ENCODE measurements at regions not wholly inside any gene's neighbourhood (a gene's known extent, or its start where the extent isn't known, plus 50 kb on each side); places are given as distances from the start of the nearest gene placed in this dataset.

DNA sequence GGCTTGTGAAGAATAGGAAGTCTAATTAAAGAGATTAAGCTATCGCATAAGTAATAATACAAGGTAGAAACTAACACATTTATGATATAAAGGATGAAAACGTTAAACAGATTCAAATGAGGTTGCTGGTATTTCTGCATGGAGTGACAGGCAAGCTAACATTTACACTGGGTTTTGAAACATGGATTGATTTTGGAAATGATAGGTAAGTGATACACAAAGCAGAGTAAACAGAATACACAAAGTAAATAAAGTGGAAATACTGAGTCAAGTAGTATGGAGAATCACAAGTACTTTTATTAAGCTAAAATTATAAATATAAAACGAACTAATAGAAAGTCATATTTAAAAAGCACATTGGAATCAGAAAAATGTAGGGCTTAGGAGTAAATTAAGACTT is 665.3 kb downstream of the STPG2 start:
- ChIA-PET POLR2A (ENCODE audit: partially characterized antibody) (no interaction called here), CTCF (ENCODE audit: partially characterized antibody) (no interaction called here)
- Mint-ChIP-seq H3K27ac (no peak overlapping the region), H3K9me3 (peaks cover 0 to 11% (median 1%) of the 10 kb centered on the region in 8 donors), H3K27me3 (no peaks in the 10 kb centered on the region), H3K36me3 (peaks cover 0 to 2% of the 10 kb centered on the region in 2 donors), H3K4me1 (no peaks in the 10 kb centered on the region), H3K4me3 (no peak overlapping the region)
- Histone ChIP-seq H3K4me1 (ENCODE audit: insufficient read depth, low read length) (no peaks in the 10 kb centered on the region), H3K27ac (ENCODE audit: low read depth, low read length) (no peak overlapping the region), H3K27me3 (ENCODE audit: insufficient read depth, low read length) (no peaks in the 10 kb centered on the region), H3K36me3 (ENCODE audit: insufficient read depth, low read length) (no peaks in the 10 kb centered on the region), H3K4me3 (ENCODE audit: low read length in 2 of 2) (no peak overlapping the region), H3K9me3 (ENCODE audit: control insufficient read depth in 1 of 2, low read length in 2 of 2) (no peaks in the 10 kb centered on the region)
- intact Hi-C loops (cut with micrococcal nuclease), result no loop called here
- DNase-seq, result no peak

DNA sequence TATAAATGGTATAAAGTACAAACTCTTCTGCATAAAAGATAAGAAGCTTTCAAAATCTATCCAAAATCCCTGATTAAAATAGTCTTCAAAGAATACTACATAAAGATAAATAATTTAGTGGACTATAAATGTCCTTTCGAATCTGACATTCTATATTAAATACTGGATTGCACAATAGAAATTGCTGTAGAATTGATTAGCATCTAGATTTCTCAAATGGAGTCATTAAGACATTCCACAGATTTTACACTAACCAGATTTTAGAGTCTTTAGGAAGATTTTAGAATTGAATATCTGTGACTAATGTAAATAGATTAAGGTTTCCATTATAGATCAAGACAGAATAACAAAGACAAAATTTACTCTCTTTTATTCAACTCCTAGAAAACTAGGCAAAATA is 663.9 kb downstream of the STPG2 start:
- Histone ChIP-seq H3K27me3 (ENCODE audit: insufficient read depth, low read length) (no peaks in the 10 kb centered on the region), H3K27ac (ENCODE audit: low read depth, low read length) (no peak overlapping the region), H3K36me3 (ENCODE audit: insufficient read depth, low read length) (no peaks in the 10 kb centered on the region), H3K4me1 (ENCODE audit: insufficient read depth, low read length) (no peaks in the 10 kb centered on the region), H3K9me3 (ENCODE audit: control insufficient read depth in 1 of 2, low read length in 2 of 2) (no peaks in the 10 kb centered on the region), H3K4me3 (ENCODE audit: low read length in 2 of 2) (no peak overlapping the region)
- intact Hi-C loops (cut with micrococcal nuclease), result no loop called here
- H3K4me3 Mint-ChIP-seq, result no peak overlapping the region
- no peaks in the 10 kb centered on the region for H3K4me1 Mint-ChIP-seq
- CTCF ChIA-PET (ENCODE audit: partially characterized antibody), result no interaction called here
- H3K36me3 Mint-ChIP-seq, result no peaks in the 10 kb centered on the region
- H3K9me3 Mint-ChIP-seq, result peaks cover 0 to 17% (median 4%) of the 10 kb centered on the region in 8 donors
- H3K27me3 Mint-ChIP-seq, result no peaks in the 10 kb centered on the region
- no peak overlapping the region for H3K27ac Mint-ChIP-seq
- POLR2A ChIA-PET (ENCODE audit: partially characterized antibody), result no interaction called here
- no peak for DNase-seq

DNA sequence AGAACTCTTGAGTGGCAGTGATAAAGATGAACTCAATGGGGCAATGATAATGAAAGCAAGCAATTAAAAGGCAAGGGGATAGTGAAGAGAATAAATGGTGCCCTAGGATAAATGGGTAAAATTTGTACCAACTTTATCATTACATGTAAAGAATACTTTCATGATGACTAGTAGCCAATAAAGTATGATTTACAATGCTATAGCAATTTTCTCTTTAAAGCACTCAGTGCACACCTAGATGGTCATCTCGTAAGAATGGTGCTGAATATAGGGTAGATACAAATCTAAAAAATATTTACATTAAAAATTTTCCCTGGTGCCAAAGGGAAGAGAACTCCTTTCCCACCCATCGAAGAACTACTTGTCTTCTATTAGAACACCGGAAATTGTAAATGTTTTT is 651.4 kb downstream of the STPG2 start:
- POLR2A ChIA-PET (ENCODE audit: partially characterized antibody), result no interaction called here

DNA sequence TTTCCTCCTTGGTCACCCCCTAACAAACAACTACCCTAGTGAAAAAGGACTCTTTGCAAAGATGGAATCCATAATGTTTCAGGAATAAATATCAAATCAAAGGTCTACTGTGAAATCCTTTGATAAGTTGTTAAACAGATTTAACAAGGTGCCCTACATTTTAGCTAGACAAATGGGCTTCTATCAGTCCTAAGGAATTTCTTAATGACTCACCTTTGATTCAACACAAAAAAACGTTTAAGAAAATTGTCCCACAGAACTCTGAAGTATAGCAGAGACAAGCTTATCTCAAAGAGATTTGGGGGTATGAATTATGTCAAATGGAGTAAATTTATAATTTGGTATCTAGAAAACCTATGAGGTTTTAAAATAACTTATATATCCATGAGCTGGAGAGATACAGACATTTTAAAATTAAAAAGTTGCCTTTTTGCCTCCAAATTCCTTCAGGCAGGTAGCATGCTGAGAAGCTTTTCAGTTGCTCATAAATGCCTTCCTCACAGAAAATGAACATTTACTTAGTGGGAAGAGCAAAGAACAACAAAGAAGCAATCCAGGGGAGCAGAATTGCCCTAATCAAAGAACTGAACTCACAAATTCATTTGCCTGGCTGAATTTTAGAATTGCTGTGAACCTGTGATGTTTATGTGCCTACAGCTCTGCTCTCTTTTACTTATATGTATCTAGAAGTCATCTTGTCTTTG is 649.3 kb downstream of the STPG2 start:
- POLR2A ChIA-PET (ENCODE audit: partially characterized antibody), result no interaction called here
- Histone ChIP-seq H3K4me1 (ENCODE audit: insufficient read depth, low read length) (no peaks in the 10 kb centered on the region), H3K4me3 (ENCODE audit: low read length in 2 of 2) (no peak overlapping the region), H3K27ac (ENCODE audit: low read depth, low read length) (no peak overlapping the region), H3K9me3 (ENCODE audit: control insufficient read depth in 1 of 2, low read length in 2 of 2) (no peaks in the 10 kb centered on the region), H3K27me3 (ENCODE audit: insufficient read depth, low read length) (no peaks in the 10 kb centered on the region), H3K36me3 (ENCODE audit: insufficient read depth, low read length) (no peaks in the 10 kb centered on the region)
- Mint-ChIP-seq H3K9me3 (peaks cover 2 to 9% (median 4%) of the 10 kb centered on the region in 8 donors), H3K4me1 (no peaks in the 10 kb centered on the region), H3K4me3 (no peak overlapping the region), H3K27ac (no peak overlapping the region), H3K27me3 (no peaks in the 10 kb centered on the region), H3K36me3 (no peaks in the 10 kb centered on the region)
- intact Hi-C loops (cut with micrococcal nuclease), result no loop called here
- CTCF ChIA-PET (ENCODE audit: partially characterized antibody), result no interaction called here
- no peak for DNase-seq

More for the DNA sequence above, 651.4 kb downstream of the STPG2 start:
- no peaks in the 10 kb centered on the region for H3K27me3 Mint-ChIP-seq
- Histone ChIP-seq H3K4me1 (ENCODE audit: insufficient read depth, low read length) (no peaks in the 10 kb centered on the region), H3K27me3 (ENCODE audit: insufficient read depth, low read length) (no peaks in the 10 kb centered on the region), H3K4me3 (ENCODE audit: low read length in 2 of 2) (no peak overlapping the region), H3K36me3 (ENCODE audit: insufficient read depth, low read length) (no peaks in the 10 kb centered on the region), H3K27ac (ENCODE audit: low read depth, low read length) (no peak overlapping the region), H3K9me3 (ENCODE audit: control insufficient read depth in 1 of 2, low read length in 2 of 2) (no peaks in the 10 kb centered on the region)
- CTCF ChIA-PET (ENCODE audit: partially characterized antibody), result no interaction called here
- H3K27ac Mint-ChIP-seq, result no peak overlapping the region
- no peak for DNase-seq
- H3K36me3 Mint-ChIP-seq, result no peaks in the 10 kb centered on the region
- intact Hi-C loops (cut with micrococcal nuclease), result no loop called here
- peaks cover 0 to 10% (median 5%) of the 10 kb centered on the region in 8 donors for H3K9me3 Mint-ChIP-seq
- no peaks in the 10 kb centered on the region for H3K4me1 Mint-ChIP-seq
- no peak overlapping the region for H3K4me3 Mint-ChIP-seq

DNA sequence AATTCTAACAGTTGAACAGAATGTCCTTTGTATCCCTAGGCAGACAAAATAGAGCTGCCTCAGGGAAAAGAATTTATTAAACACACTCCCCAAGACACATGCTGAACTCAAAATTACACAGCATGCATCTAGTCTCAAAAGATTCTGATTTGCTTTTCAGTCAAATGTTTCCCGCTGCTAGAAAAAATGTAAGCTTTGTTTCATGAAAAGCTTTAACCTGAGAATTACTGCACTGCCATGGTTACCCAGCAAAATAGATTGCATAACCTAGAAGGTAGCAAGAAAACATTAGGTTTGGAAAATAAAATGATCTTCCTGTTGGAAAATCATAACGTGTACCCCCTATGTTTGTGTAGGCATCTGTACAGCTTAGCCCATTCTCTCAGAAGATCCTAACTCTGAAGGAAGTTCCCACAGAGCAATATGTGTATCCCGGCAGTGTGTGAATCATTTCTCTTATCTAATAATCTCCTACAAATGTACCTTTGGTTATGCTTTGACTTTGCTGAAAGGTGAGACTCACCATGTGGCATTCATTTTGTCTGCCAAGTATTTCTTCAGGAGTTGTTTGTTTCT is 646.9 kb downstream of the STPG2 start:
- H3K27ac ChIP-seq (ENCODE audit: low read depth, low read length), result no peak overlapping the region
- H3K27me3 ChIP-seq (ENCODE audit: insufficient read depth, low read length), result no peaks in the 10 kb centered on the region
- ChIA-PET CTCF (ENCODE audit: partially characterized antibody) (interaction anchor here (1.0 kb wide), 1 partner anchor 11 kb away, joined by 3 read pairs; no protein-coding TSS in a partner anchor), POLR2A (ENCODE audit: partially characterized antibody) (no interaction called here)
- Mint-ChIP-seq H3K36me3 (no peaks in the 10 kb centered on the region), H3K4me1 (no peaks in the 10 kb centered on the region), H3K27ac (no peak overlapping the region), H3K4me3 (no peak overlapping the region), H3K9me3 (peaks cover 1 to 9% (median 3%) of the 10 kb centered on the region in 8 donors), H3K27me3 (no peaks in the 10 kb centered on the region)
- DNase-seq, result no peak
- intact Hi-C loops (cut with micrococcal nuclease), result no loop called here
- no peaks in the 10 kb centered on the region for H3K4me1 ChIP-seq (ENCODE audit: insufficient read depth, low read length)
- no peaks in the 10 kb centered on the region for H3K9me3 ChIP-seq (ENCODE audit: control insufficient read depth in 1 of 2, low read length in 2 of 2)
- no peak overlapping the region for H3K4me3 ChIP-seq (ENCODE audit: low read length in 2 of 2)
- H3K36me3 ChIP-seq (ENCODE audit: insufficient read depth, low read length), result no peaks in the 10 kb centered on the region

DNA sequence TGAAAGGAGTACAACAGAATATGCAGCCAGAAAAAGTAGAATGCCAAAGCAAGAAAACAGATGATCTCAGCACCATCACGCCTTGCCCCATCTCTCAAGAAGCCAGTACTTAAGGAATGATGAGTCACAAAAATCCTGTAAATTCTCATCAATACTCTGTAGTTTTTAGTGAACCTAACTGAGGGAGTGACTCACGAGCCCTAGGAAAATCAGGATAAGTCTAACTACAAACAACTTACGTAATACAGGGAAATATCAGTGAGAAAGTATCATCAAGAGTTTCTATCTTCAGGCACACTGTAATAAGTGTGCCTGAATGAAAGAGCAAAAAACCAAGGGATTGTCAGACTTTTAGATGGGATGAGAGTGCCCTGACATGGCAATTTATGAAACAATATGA is 644.4 kb downstream of the STPG2 start:
- Histone ChIP-seq H3K4me3 (ENCODE audit: low read length in 2 of 2) (no peak overlapping the region), H3K27me3 (ENCODE audit: insufficient read depth, low read length) (no peaks in the 10 kb centered on the region), H3K27ac (ENCODE audit: low read depth, low read length) (no peak overlapping the region), H3K4me1 (ENCODE audit: insufficient read depth, low read length) (no peaks in the 10 kb centered on the region), H3K36me3 (ENCODE audit: insufficient read depth, low read length) (no peaks in the 10 kb centered on the region), H3K9me3 (ENCODE audit: control insufficient read depth in 1 of 2, low read length in 2 of 2) (no peaks in the 10 kb centered on the region)
- CTCF ChIA-PET (ENCODE audit: partially characterized antibody), result no interaction called here
- H3K36me3 Mint-ChIP-seq, result no peaks in the 10 kb centered on the region
- POLR2A ChIA-PET (ENCODE audit: partially characterized antibody), result no interaction called here
- DNase-seq, result no peak
- no peaks in the 10 kb centered on the region for H3K4me1 Mint-ChIP-seq
- peaks cover 0 to 4% (median 3%) of the 10 kb centered on the region in 8 donors for H3K9me3 Mint-ChIP-seq
- intact Hi-C loops (cut with micrococcal nuclease), result no loop called here
- H3K27me3 Mint-ChIP-seq, result no peaks in the 10 kb centered on the region
- no peak overlapping the region for H3K4me3 Mint-ChIP-seq
- H3K27ac Mint-ChIP-seq, result no peak overlapping the region

DNA sequence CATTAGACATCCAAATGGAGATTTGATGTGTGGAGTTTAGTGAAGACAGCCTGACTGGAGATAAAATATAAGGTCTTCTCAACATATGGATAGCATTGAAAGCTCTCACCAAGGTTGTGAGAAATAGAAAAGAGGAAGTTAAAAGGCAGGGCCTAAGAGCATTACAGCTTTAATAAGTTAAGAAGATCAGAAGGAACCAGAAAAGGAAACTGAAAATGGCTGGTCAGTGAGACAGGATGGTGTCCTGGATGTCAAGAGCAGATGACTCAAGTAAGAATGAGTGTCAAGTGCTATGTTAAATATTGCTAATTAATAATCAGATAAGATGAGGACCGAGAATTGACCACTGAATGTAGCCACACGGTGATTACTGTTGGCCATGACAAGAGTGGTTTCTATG is 642.9 kb downstream of the STPG2 start:
- CTCF ChIA-PET (ENCODE audit: partially characterized antibody), result no interaction called here
- Mint-ChIP-seq H3K36me3 (no peaks in the 10 kb centered on the region), H3K9me3 (peaks cover 0 to 4% (median 3%) of the 10 kb centered on the region in 8 donors), H3K4me3 (no peak overlapping the region), H3K27me3 (no peaks in the 10 kb centered on the region), H3K4me1 (no peaks in the 10 kb centered on the region), H3K27ac (no peak overlapping the region)
- Histone ChIP-seq H3K4me1 (ENCODE audit: insufficient read depth, low read length) (no peaks in the 10 kb centered on the region), H3K36me3 (ENCODE audit: insufficient read depth, low read length) (no peaks in the 10 kb centered on the region), H3K4me3 (ENCODE audit: low read length in 2 of 2) (no peak overlapping the region), H3K9me3 (ENCODE audit: control insufficient read depth in 1 of 2, low read length in 2 of 2) (no peaks in the 10 kb centered on the region), H3K27me3 (ENCODE audit: insufficient read depth, low read length) (no peaks in the 10 kb centered on the region), H3K27ac (ENCODE audit: low read depth, low read length) (no peak overlapping the region)
- DNase-seq, result no peak
- POLR2A ChIA-PET (ENCODE audit: partially characterized antibody), result no interaction called here
- intact Hi-C loops (cut with micrococcal nuclease), result no loop called here

Measured in CD4-positive, alpha-beta memory T cell (primary cell).